MM.1S (cell line): ENCODE measurements at regions not wholly inside any gene's neighbourhood (a gene's known extent, or its start where the extent isn't known, plus 50 kb on each side); places are given as distances from the start of the nearest gene placed in this dataset.

ENCODE experiments used
- EZH2 ChIP-seq: fragments of 300-600 bp; sonication (generic); optimal IDR thresholded peaks from 2 replicates; pipeline ENCODE3; 2017; ENCODE audit warnings: low read depth, mild to moderate bottlenecking, antibody characterized with exemption, low read length, mixed read lengths
- EZH2phosphoT487 ChIP-seq: fragments of 300-600 bp; sonication (generic); IDR thresholded peaks from 2 replicates; pipeline ENCODE4 v1.6.1; 2018; ENCODE audit warnings: antibody characterized with exemption, low read length
- TF ChIP-seq, protein P1 (sequence below): fragments of 300-600 bp; sonication (generic); IDR thresholded peaks from 2 replicates; pipeline ENCODE4 v1.5.1; 2016; ENCODE audit warnings: antibody characterized with exemption, low read length, mixed read lengths

DNA sequence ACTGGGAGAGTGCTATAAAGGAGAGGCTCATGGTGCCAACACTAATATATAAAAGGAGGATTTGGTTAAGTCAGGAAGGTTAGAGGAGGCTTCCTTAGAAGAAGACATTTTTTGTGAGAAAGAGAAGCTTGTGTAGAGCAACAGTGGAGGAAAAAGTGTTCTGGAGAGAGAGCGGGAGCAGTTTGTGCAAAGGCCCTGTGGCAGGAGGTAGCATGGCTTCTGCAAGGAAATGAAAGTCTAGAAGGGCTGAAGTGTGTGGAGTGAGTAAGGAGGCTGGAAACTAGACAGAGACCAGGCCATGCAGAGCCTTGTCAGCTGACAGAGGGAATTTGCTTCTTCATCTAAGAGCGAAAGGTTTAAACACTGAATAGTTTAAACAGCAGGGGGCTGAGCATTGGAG, 64.4 kb upstream of the ARAP3 start:
- TF ChIP-seq, protein P1, sequence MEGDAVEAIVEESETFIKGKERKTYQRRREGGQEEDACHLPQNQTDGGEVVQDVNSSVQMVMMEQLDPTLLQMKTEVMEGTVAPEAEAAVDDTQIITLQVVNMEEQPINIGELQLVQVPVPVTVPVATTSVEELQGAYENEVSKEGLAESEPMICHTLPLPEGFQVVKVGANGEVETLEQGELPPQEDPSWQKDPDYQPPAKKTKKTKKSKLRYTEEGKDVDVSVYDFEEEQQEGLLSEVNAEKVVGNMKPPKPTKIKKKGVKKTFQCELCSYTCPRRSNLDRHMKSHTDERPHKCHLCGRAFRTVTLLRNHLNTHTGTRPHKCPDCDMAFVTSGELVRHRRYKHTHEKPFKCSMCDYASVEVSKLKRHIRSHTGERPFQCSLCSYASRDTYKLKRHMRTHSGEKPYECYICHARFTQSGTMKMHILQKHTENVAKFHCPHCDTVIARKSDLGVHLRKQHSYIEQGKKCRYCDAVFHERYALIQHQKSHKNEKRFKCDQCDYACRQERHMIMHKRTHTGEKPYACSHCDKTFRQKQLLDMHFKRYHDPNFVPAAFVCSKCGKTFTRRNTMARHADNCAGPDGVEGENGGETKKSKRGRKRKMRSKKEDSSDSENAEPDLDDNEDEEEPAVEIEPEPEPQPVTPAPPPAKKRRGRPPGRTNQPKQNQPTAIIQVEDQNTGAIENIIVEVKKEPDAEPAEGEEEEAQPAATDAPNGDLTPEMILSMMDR = no peak
- TF ChIP-seq EZH2phosphoT487 (no peak), EZH2 (no peak)
